ENCODE measurements at regions not wholly inside any gene's neighbourhood (a gene's known extent, or its start where the extent isn't known, plus 50 kb on each side); places are given as distances from the start of the nearest gene placed in this dataset.

DNA sequence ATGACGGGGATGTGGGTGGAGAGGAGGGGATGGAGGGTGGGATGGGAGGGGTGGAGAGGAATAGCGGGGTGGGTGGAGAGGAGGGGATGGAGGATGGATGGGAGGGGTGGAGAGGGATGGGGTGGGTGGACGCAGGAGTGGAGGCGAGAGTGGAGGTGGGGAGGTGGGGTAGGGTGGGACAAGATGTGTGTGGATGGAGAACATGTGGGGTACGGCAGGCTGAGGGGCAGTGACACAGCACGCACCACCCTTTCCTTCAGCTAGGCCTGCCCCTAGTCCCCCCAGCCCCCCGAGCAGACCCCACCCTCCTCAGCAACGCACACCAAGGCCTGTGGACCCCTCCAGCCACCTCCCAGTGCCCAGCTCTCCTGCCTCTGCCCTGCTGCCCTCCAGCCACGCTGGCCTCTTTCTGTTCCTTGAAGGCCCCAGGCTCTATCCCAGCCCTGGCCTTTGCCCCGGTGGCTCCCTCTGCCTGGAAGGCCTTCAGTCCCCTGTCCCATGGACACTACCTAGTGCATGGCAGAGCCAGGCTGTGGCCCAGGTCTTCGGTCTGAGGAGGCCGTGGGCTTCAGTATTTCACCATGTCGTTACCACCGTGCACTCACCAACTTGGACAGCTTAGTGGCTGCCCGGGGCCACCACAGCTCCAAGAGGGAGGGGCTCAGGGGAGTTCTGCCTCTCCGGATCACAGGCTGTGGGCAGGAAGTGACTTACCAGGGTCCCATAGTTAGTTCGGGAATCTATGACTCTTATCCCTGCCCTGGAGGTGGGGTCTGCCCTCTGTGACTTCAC is 78.4 kb upstream of the PMEPA1 start:
- Histone ChIP-seq H3K9me3 (no peaks in the 10 kb centered on the region), H3K27me3 (peaks cover 0 to 2% (median 0%) of the 10 kb centered on the region in 4 donors), H3K36me3 (no peaks in the 10 kb centered on the region), H3K4me3 (no peak overlapping the region), H3K4me1 (no peaks in the 10 kb centered on the region), H3K27ac (no peak overlapping the region)
- DNase-seq, result no peak
- TF ChIP-seq, protein P1, sequence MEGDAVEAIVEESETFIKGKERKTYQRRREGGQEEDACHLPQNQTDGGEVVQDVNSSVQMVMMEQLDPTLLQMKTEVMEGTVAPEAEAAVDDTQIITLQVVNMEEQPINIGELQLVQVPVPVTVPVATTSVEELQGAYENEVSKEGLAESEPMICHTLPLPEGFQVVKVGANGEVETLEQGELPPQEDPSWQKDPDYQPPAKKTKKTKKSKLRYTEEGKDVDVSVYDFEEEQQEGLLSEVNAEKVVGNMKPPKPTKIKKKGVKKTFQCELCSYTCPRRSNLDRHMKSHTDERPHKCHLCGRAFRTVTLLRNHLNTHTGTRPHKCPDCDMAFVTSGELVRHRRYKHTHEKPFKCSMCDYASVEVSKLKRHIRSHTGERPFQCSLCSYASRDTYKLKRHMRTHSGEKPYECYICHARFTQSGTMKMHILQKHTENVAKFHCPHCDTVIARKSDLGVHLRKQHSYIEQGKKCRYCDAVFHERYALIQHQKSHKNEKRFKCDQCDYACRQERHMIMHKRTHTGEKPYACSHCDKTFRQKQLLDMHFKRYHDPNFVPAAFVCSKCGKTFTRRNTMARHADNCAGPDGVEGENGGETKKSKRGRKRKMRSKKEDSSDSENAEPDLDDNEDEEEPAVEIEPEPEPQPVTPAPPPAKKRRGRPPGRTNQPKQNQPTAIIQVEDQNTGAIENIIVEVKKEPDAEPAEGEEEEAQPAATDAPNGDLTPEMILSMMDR (IDR thresholded peaks at IDR 0.05), result no peak
- intact Hi-C loops (cut with DNase I), result no loop called here
- WGBS, 2 donors, result 68 to 82% methylated on average over 3 to 6 of the region's 17 CpGs

DNA sequence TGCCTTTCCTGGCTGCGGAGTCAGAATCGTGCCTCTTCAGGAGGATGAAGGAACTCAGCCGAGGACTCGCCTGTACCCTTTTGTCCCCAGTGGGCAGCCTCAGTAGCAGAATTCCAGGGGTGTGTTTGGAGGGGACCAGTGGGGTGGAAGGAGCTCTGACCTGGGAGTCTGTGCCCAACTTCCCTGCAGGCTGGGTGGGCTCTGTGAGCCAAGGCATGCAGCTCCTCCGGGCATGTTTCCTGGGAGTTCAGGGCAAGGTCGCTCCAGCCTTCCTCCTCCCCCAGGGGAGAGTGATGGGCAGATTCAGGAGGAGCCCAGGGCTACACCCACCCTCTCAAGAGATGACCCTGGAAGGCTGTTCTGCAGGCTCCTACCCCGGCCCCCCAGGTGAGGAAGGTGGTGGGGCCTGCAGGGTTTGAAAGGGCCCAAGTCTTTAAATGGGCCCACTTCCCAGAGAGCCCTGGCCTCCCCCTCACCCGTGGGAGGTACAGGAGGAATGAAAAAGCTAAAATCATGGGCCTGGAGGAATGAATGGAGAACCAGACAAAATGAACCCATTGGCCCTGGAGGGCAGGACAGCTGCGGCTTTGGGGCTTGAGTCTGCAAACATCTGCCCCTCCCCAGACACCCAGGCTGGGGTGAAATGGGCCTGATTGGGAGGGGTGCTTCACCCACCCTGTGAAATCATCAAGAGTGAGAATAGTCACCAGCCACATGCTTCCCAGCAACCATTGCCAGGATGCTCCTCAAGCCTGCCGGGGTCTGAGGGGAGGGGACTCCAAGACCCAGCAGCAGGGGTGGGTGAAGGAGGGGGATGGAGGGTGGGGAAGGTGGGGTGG is 77.6 kb upstream of the PMEPA1 start:
- peaks cover 0 to 9% (median 0%) of the 10 kb centered on the region in 4 donors for H3K27me3 ChIP-seq
- no peak overlapping the region for H3K4me3 ChIP-seq
- no peak for DNase-seq
- H3K9me3 ChIP-seq, result no peaks in the 10 kb centered on the region
- WGBS, 2 donors, result 68 to 71% methylated on average over 1 to 5 of the region's 10 CpGs
- no peak for TF ChIP-seq POLR2A (IDR thresholded peaks at IDR 0.05)
- TF ChIP-seq, protein P1 (IDR thresholded peaks at IDR 0.05), result no peak
- H3K36me3 ChIP-seq, result no peaks in the 10 kb centered on the region
- intact Hi-C loops (cut with DNase I), result no loop called here
- H3K4me1 ChIP-seq, result no peaks in the 10 kb centered on the region
- H3K27ac ChIP-seq, result no peak overlapping the region

DNA sequence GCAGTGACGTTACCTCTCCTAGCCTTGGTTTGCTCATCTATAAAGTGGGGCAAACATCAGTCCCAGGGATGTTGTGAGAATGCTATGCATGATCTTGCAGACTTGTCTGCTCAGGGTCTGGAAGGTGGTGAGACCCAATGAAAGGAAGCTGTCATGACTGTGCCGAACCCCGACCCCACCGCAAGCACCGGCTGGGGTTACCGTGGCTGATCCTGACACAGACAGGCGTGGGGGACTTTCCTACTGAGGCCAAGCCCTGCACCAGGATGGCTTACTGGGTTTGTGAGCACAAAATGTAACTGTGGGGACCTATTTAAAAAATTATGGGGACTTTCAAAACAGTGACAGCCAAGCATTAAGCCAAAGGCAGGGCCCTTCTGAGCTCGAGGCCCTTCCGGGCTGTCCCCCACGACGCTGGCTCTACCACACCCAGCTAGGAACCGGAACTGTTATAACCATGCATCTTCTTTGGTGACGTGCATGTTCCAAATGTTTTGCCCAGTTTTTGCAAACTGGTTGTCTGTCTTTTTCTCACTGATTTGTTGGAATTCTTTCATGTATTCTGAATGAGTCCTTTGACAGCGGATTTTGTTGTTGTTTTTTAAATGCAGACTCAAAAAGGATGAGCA is 76.6 kb upstream of the PMEPA1 start:
- Histone ChIP-seq H3K4me3 (no peak overlapping the region), H3K9me3 (no peaks in the 10 kb centered on the region), H3K36me3 (no peaks in the 10 kb centered on the region), H3K4me1 (no peaks in the 10 kb centered on the region), H3K27ac (no peak overlapping the region), H3K27me3 (peaks cover 0 to 11% (median 0%) of the 10 kb centered on the region in 4 donors)
- TF ChIP-seq, protein P1 (IDR thresholded peaks at IDR 0.05), result no peak
- no peak for TF ChIP-seq POLR2A (IDR thresholded peaks at IDR 0.05)
- intact Hi-C loops (cut with DNase I), result no loop called here
- DNase-seq, result no peak
- WGBS, 2 donors, result 73 to 75% methylated on average over 13 of the region's 14 CpGs

DNA sequence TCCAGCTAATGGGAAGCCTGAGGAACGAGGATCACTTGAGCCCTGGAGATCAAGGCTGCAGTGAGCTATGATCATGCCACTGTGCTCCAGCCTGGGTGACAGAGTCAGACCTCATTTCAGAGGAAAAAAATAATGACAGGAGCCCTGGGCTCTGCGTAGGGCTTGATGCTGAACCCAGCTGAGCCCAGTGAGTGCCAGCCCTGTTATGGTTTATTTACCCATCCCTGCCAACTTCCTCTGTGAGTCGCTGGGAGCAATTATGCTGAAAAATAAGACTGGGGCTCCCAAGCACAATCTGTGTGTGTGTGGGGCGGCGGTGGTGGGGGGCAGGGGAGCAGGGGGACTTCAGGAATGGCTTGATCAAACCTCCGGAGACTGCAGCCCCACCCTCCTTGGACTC is 75.9 kb upstream of the PMEPA1 start:
- Histone ChIP-seq H3K4me1 (no peaks in the 10 kb centered on the region), H3K27ac (no peak overlapping the region), H3K36me3 (no peaks in the 10 kb centered on the region), H3K27me3 (peaks cover 0 to 11% (median 0%) of the 10 kb centered on the region in 4 donors), H3K9me3 (no peaks in the 10 kb centered on the region), H3K4me3 (no peak overlapping the region)
- no peak for DNase-seq
- 51 to 52% methylated on average over 4 of the region's 6 CpGs for WGBS, 2 donors
- intact Hi-C loops (cut with DNase I), result no loop called here
- TF ChIP-seq, protein P1 (IDR thresholded peaks at IDR 0.05), result no peak
- no peak for TF ChIP-seq POLR2A (IDR thresholded peaks at IDR 0.05)

DNA sequence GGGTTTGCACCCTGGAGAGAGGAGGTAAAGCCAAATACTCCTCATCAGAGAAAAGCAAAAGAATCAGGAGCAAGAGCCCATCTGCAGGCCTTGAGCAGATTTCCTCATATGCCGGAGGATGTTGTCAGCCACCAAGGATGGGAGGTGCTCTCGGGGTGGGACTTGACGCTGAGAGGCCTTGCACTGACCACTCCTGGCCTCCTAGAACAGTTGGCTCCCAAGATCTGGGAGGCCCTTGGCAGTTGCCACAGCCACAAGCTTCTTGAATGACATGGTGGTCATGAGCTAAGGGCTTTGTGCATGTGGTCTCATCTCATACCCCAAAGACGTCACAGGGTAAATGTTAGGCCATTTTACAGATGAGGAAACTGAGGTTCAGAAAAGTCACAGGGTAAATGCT is 75.2 kb upstream of the PMEPA1 start:
- Histone ChIP-seq H3K27ac (no peak overlapping the region), H3K36me3 (no peaks in the 10 kb centered on the region), H3K4me1 (no peaks in the 10 kb centered on the region), H3K9me3 (no peaks in the 10 kb centered on the region), H3K4me3 (no peak overlapping the region), H3K27me3 (peaks cover 0 to 11% (median 0%) of the 10 kb centered on the region in 4 donors)
- intact Hi-C loops (cut with DNase I), result no loop called here
- WGBS, 2 donors, result 82 to 83% methylated on average over 4 of the region's 4 CpGs
- DNase-seq, result no peak
- TF ChIP-seq, protein P1 (IDR thresholded peaks at IDR 0.05), result no peak
- TF ChIP-seq POLR2A (IDR thresholded peaks at IDR 0.05), result no peak

Measured in esophagus squamous epithelium (tissue), 5 donors.